HG02885 (cell line): ENCODE measurements at regions not wholly inside any gene's neighbourhood (a gene's known extent, or its start where the extent isn't known, plus 50 kb on each side); places are given as distances from the start of the nearest gene placed in this dataset.

Experiments
- ATAC-seq: cut with Tn5 transposase; IDR thresholded peaks from one replicate; pipeline ENCODE4 v1.9.1; 2021; ENCODE audit warnings: mild to moderate bottlenecking; ENCODE audit not compliant: unreplicated experiment, poor library complexity

GRCh38 chr1:232454227-232454886, 175.6 kb downstream of the SIPA1L2 start:
- no peak for ATAC-seq

- no peak for ATAC-seq
Observed at GRCh38 chr1:232452736-232453440, 177.0 kb downstream of the SIPA1L2 start.

DNA sequence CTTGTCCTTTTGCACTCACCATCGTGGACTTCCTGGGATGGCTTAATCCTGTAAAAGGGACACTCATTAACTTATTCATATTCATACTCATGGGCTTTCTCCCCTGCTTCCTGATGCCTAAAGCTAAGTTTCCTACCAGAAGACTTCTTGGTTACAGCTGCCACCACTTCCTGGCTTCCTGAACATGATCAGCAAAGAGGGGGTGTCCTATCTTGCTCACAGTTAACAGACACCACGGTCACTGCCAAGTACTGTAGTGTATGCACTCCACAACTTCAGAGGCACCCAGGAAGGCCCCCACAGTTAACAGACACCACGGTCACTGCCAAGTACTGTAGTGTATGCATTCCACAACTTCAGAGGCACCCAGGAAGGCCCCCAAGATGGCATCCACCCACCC, 177.8 kb downstream of the SIPA1L2 start:
- ATAC-seq = no peak

GRCh38 chr1:232451506-232451905, 178.4 kb downstream of the SIPA1L2 start:
- ATAC-seq = no peak

- ATAC-seq = no peak
Observed at GRCh38 chr1:232450615-232451014, 179.3 kb downstream of the SIPA1L2 start.

- no peak for ATAC-seq
Observed at GRCh38 chr1:232447125-232447524, 182.8 kb downstream of the SIPA1L2 start.

DNA sequence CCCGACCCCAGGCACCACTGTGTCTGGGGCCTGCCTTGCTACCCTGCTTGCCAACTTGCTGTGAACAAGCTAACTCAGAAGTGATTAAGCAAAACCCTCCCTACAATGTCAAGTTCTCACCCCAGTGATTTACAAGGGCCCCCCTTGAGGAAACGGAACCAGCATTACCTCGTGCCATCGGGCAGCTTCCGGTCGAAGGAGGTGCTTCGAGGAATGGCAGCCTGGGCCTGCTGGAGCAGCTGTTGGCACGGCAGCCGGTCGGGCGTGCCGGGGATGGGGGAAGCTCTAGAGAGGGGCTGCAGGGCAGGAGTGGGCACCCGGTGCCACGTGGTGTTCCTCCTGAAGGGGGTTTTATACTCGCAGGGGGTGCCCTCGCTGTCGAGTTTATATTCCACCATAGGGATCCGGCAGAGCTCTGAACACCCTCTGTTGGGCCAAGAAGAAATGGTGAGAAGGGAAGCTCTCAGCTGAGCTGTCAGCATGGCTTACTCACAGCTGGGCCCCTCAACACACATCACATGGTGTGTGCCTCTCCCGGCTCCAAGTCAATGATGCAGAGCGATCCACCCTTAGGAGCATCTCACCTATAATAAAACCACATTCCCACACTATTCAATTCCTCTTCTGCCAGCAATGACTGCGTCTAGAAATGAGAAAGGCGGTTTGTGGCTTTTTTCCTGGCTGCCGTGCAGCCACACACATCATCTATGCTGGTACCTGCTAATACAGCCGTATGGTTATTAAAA, 184.4 kb downstream of the SIPA1L2 start:
- no peak for ATAC-seq

- no peak for ATAC-seq
Observed at GRCh38 chr1:232443372-232443771, 186.6 kb downstream of the SIPA1L2 start.

- ATAC-seq = no peak
Observed at GRCh38 chr1:232441036-232441411, 188.9 kb downstream of the SIPA1L2 start.

DNA sequence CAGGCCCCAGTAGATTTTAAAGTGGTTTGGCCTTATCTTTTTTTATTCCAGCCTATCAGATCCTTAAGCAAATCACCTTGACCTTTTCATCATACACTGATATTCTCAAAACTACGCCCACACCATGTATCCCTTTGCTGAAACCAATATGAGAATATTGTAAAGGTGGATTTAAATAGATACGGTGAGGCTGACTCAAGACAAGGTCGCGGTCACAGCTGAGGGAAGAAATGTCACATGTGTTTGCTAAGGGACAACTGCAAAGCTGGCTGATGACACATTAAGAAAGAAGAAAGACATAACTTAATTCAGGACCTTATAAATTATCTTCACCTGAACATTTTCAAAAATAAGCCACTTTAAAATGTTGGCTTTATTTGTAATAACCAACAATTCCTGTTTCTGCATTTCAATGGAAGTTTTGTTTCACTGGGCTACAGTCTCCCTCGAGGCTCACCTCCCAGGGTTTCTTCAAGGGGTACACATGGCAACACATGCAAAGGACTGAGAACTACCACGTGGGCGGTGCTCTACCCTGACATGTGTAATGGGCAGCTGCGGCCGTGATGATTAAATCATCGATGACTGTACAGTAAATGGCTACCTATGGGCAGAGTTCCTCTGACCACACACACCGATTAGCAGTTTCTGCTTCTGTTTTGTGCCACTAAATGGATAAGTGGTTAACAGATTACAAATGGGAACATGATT, 189.5 kb downstream of the SIPA1L2 start:
- ATAC-seq = peak; percentile 89

DNA sequence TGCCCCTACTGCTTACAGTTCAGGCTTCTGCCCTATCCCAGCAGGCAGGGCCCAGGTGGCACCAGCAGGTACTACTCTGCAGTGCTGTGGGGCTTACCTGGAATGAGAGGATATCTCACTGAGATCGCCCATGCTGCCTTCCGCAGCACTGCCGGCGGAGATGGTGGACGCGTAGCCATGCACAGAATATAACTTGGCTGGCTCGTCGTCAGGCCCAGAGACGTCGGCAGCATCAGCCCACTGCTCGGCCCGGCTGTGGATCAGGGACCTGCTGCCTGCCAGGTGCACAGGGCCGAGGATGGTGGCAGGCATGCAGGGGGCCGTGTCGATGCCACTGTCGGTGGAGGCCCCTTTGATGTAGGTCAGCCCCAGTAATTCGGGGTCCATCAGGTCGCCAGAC, 190.9 kb downstream of the SIPA1L2 start:
- no peak for ATAC-seq

GRCh38 chr1:232438476-232438875, 191.5 kb downstream of the SIPA1L2 start:
- ATAC-seq = no peak

GRCh38 chr1:232437510-232437909, 192.4 kb downstream of the SIPA1L2 start:
- ATAC-seq = no peak

GRCh38 chr1:232435729-232436128, 194.2 kb downstream of the SIPA1L2 start:
- no peak for ATAC-seq

DNA sequence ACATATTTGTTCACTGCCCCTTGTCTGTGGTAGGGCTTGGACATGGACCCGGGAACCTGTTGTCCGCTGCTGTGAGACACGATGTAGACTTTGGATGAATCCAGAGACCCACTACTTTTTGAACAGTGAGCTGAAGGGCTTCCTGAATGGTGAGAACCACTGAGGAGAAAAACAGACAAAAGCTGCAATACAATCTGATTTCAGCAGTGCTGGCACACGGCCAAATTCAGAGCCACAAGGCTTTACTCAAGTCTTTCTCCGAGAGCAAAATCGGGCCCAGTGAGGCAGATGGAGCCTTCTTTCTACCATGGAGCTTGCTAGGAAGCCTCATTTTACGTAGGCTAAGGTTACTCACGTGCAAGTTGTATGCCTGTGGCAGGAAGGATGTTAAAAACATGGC, 197.6 kb downstream of the SIPA1L2 start:
- ATAC-seq = no peak

GRCh38 chr1:232431748-232432147, 198.2 kb downstream of the SIPA1L2 start:
- no peak for ATAC-seq

DNA sequence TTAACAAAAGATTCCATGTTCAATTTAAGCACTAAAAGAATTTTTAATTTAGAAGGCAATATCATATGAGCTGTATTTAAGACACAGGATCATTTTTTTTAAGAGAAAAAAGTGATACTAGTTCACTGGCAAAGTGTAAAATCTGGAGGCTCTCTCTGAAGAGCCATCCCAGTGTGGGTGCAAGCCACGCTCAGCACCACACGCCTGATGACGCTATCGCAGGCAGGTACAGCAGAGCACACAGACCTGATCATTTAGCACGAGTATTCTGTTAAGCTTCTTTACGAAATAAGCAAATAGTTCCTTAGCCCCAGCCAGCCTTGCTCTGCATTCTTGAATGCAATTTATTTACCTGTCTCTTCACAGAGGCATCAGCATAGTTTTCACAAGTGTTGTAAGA, 198.6 kb downstream of the SIPA1L2 start:
- ATAC-seq = no peak

- ATAC-seq = no peak
Observed at GRCh38 chr1:232430467-232430866, 199.5 kb downstream of the SIPA1L2 start.

DNA sequence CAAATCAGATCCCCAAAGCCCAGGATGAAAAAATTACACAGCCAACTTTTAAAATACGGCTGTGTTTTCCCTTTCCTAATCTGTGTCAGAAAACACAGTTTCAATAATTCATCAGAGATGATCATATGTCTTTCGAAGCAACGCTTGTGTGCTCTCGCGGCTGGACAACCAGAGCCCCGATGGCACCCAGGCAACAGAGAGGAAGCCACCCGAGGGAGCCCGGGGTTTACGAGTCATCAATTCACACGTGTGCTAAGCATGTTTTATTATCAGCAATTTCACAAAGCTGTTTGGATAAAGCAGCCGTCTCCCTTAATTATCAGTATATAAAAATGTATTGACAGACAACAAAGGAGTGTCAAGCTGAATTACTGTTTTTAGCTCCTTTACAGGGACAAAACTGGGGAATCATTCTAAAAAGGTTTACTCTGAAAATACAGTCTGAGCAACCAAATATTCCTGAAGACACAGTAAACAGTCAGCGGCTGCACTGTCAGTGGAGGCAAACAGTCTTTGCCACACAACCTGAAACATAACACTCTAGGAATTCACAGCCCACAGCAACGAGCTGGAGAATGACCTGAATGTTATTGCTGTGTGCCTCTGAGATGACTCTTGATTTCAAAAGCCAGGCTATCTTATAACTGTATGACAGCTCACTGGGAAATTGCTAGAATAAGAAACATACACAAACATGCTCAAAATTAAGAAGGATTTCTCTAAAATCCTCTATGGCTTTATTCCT, 201.0 kb downstream of the SIPA1L2 start:
- no peak for ATAC-seq

GRCh38 chr1:232428036-232428645, 201.8 kb downstream of the SIPA1L2 start:
- ATAC-seq = no peak
